Chondrocyte (in vitro differentiated cells): ENCODE measurements at regions not wholly inside any gene's neighbourhood (a gene's known extent, or its start where the extent isn't known, plus 50 kb on each side); places are given as distances from the start of the nearest gene placed in this dataset.

Experiments
- DNase-seq: peaks from one replicate; pipeline ENCODE4 v3.0.0; 2021; ENCODE audit warnings: mixed read lengths, low spot score
- H3K27ac Mint-ChIP-seq: one replicate; pipeline ENCODE4 v1.8.0; 2021; ENCODE audit warnings: mild to moderate bottlenecking, moderate library complexity, mixed read lengths; ENCODE audit not compliant: unreplicated experiment
- H3K27me3 Mint-ChIP-seq: 2 replicates; pipeline ENCODE4 v1.8.0; 2021; ENCODE audit warnings: low read depth, mixed read lengths
- H3K36me3 Mint-ChIP-seq: 2 replicates; pipeline ENCODE4 v1.8.0; 2021; ENCODE audit warnings: low read depth, mixed read lengths
- H3K4me1 Mint-ChIP-seq: 2 replicates; pipeline ENCODE4 v1.8.0; 2021; ENCODE audit warnings: low read depth, mild to moderate bottlenecking, mixed read lengths
- H3K4me3 Mint-ChIP-seq: one replicate; pipeline ENCODE4 v1.8.0; 2021; ENCODE audit warnings: mild to moderate bottlenecking, moderate library complexity, mixed read lengths; ENCODE audit not compliant: unreplicated experiment
- H3K9me3 Mint-ChIP-seq: 2 replicates; pipeline ENCODE4 v1.8.0; 2021; ENCODE audit warnings: low read depth, mixed read lengths
- TF ChIP-seq, protein P1 (sequence below): fragments of 200-600 bp; sonication (generic); IDR thresholded peaks from 2 replicates; pipeline ENCODE4 v1.5.0; 2021; ENCODE audit warnings: antibody characterized with exemption, mild to moderate bottlenecking, moderate library complexity

DNA sequence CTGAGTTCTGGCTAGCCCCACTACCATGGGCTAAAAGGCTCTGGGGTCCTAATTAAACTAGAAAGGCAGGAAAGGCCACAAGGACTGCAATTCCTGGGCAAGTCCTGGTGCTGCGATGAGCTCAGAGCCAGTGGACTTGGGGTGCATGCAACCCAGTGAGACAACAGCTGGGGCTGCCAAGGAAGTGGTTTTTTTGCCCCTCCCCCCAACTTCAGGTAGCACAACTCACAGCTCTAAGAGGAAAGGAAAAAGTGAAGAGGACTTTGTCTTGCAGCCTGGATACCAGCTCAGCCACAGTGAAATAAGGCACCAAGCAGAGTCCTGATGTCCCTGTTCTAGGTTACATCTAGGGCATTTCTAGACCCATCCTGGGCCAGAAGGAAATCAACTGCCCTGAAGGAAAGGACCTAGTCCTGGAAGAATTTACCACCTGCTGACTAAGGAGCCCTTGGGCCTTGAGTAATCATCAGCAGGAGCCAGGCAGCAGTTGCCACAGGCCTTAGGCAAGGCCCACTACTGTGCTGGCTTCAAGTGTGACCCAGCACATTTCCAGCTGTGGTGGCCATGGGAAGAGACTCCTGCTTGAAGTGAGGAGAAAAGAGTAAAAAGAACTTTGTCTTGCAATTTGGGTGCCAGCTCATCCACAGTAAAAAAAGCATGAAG lies 358.4 kb downstream of the BTBD3 start:
- Mint-ChIP-seq H3K27me3 (peaks cover 5% of the 10 kb centered on the region), H3K4me3 (no peak overlapping the region), H3K36me3 (no peaks in the 10 kb centered on the region), H3K4me1 (no peaks in the 10 kb centered on the region), H3K9me3 (peaks cover 3% of the 10 kb centered on the region), H3K27ac (no peak overlapping the region)
- TF ChIP-seq, protein P1, sequence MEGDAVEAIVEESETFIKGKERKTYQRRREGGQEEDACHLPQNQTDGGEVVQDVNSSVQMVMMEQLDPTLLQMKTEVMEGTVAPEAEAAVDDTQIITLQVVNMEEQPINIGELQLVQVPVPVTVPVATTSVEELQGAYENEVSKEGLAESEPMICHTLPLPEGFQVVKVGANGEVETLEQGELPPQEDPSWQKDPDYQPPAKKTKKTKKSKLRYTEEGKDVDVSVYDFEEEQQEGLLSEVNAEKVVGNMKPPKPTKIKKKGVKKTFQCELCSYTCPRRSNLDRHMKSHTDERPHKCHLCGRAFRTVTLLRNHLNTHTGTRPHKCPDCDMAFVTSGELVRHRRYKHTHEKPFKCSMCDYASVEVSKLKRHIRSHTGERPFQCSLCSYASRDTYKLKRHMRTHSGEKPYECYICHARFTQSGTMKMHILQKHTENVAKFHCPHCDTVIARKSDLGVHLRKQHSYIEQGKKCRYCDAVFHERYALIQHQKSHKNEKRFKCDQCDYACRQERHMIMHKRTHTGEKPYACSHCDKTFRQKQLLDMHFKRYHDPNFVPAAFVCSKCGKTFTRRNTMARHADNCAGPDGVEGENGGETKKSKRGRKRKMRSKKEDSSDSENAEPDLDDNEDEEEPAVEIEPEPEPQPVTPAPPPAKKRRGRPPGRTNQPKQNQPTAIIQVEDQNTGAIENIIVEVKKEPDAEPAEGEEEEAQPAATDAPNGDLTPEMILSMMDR, result no peak
- DNase-seq, result no peak

DNA sequence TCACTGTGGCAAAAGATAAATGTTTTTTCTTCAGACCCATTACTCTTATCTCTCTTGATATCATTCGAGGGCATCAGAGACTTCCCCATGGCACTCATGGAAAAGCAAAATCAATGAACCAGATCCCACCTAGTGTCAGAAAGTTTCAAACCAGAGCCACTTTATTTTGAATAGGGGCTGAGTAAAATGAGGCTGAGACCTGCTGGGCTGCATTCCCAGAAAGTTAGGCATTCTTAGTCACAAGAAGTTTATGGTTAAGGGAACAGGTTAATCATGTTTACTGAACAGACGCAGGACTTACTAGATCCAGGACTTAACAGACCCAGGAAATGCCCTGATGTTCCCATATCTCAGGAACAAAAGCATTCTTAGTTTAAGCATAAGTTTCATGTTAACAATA lies 369.9 kb downstream of the BTBD3 start:
- Mint-ChIP-seq H3K27me3 (no peaks in the 10 kb centered on the region), H3K36me3 (no peaks in the 10 kb centered on the region), H3K9me3 (peaks cover 8% of the 10 kb centered on the region), H3K4me1 (no peaks in the 10 kb centered on the region), H3K4me3 (no peak overlapping the region), H3K27ac (no peak overlapping the region)
- TF ChIP-seq, protein P1, result no peak
- no peak for DNase-seq

DNA sequence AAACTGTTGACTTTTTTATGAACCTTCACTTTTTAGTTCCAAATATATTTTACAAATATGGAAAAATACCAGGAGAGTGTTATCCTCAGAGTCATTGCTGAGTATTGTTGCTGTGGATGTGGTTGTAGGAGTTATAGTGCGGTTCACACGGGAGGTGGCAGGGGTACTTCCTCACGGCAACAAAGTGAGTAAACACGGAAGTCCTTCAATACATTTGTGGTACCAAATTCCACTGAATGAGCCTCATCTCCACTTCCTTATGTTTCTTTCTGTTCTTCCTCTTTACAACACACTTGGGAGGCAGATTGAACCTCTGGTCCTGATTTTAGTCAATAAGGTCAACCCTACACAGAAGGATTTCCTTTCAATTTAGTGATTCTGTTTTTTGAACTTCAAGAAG lies 371.8 kb downstream of the BTBD3 start:
- H3K36me3 Mint-ChIP-seq, result no peaks in the 10 kb centered on the region
- no peaks in the 10 kb centered on the region for H3K4me1 Mint-ChIP-seq
- no peak for DNase-seq
- no peaks in the 10 kb centered on the region for H3K27me3 Mint-ChIP-seq
- H3K9me3 Mint-ChIP-seq, result peaks cover 12% of the 10 kb centered on the region
- no peak overlapping the region for H3K4me3 Mint-ChIP-seq
- TF ChIP-seq, protein P1, result no peak
- H3K27ac Mint-ChIP-seq, result no peak overlapping the region

GRCh38 chr20:12291386-12291785 lies 373.7 kb downstream of the BTBD3 start:
- Mint-ChIP-seq H3K27ac (no peak overlapping the region), H3K27me3 (no peaks in the 10 kb centered on the region), H3K36me3 (no peaks in the 10 kb centered on the region), H3K9me3 (peaks cover 14% of the 10 kb centered on the region), H3K4me3 (no peak overlapping the region), H3K4me1 (no peaks in the 10 kb centered on the region)
- TF ChIP-seq, protein P1, result no peak
- no peak for DNase-seq

- Mint-ChIP-seq H3K9me3 (peaks cover 28% of the 10 kb centered on the region), H3K27ac (no peak overlapping the region), H3K4me1 (no peaks in the 10 kb centered on the region), H3K36me3 (no peaks in the 10 kb centered on the region), H3K4me3 (no peak overlapping the region), H3K27me3 (no peaks in the 10 kb centered on the region)
- DNase-seq, result no peak
- TF ChIP-seq, protein P1, result no peak
These were observed 376.2 kb downstream of the BTBD3 start for GRCh38 chr20:12293900-12294299.
